ENCODE measurements at regions not wholly inside any gene's neighbourhood (a gene's known extent, or its start where the extent isn't known, plus 50 kb on each side); places are given as distances from the start of the nearest gene placed in this dataset.

- WGBS (ENCODE audit: missing lambda C conversion rate): 80% methylated on average over 6 of the region's 6 CpGs
- Histone ChIP-seq H3K27ac (no peak overlapping the region), H3K4me3 (no peak overlapping the region), H3K4me1 (no peaks in the 10 kb centered on the region), H3K4me2 (no peak overlapping the region), H3K9me3 (no peaks in the 10 kb centered on the region)
- ChIA-PET CTCF (no interaction called here), POLR2A (no interaction called here)
- no peak for ATAC-seq
- no peak for DNase-seq (ENCODE audit: low read depth in 1 of 2, low spot score in 1 of 2)
- no peak for TF ChIP-seq RNF2 (IDR thresholded peaks at IDR 0.05; ENCODE audit: borderline replicate concordance, low read depth)
- TF ChIP-seq USF2 (IDR thresholded peaks at IDR 0.05): no peak
- TF ChIP-seq FOXS1 (CRISPR knock-in tag; IDR thresholded peaks at IDR 0.05): no peak
- no peak for TF ChIP-seq GATA3 (IDR thresholded peaks at IDR 0.05; ENCODE audit: borderline replicate concordance)
- TF ChIP-seq HEYL (CRISPR knock-in tag; IDR thresholded peaks at IDR 0.05): no peak
- no peak for TF ChIP-seq NFE2L2 (conservative IDR thresholded peaks at IDR 0.05; ENCODE audit: low read length)
- no peak for TF ChIP-seq PHF8 (IDR thresholded peaks at IDR 0.05; ENCODE audit: borderline replicate concordance, low read depth)
- TF ChIP-seq, protein P1, sequence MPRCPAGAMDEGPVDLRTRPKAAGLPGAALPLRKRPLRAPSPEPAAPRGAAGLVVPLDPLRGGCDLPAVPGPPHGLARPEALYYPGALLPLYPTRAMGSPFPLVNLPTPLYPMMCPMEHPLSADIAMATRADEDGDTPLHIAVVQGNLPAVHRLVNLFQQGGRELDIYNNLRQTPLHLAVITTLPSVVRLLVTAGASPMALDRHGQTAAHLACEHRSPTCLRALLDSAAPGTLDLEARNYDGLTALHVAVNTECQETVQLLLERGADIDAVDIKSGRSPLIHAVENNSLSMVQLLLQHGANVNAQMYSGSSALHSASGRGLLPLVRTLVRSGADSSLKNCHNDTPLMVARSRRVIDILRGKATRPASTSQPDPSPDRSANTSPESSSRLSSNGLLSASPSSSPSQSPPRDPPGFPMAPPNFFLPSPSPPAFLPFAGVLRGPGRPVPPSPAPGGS (IDR thresholded peaks at IDR 0.05): no peak
- no peak for TF ChIP-seq HOXB5 (CRISPR knock-in tag; IDR thresholded peaks at IDR 0.05)
- no peak for TF ChIP-seq KDM1A (IDR thresholded peaks at IDR 0.05; ENCODE audit: low read depth)
- no peak for TF ChIP-seq MAZ (IDR thresholded peaks at IDR 0.05; ENCODE audit: borderline replicate concordance, low read depth, low read length)
- TF ChIP-seq, protein P2, sequence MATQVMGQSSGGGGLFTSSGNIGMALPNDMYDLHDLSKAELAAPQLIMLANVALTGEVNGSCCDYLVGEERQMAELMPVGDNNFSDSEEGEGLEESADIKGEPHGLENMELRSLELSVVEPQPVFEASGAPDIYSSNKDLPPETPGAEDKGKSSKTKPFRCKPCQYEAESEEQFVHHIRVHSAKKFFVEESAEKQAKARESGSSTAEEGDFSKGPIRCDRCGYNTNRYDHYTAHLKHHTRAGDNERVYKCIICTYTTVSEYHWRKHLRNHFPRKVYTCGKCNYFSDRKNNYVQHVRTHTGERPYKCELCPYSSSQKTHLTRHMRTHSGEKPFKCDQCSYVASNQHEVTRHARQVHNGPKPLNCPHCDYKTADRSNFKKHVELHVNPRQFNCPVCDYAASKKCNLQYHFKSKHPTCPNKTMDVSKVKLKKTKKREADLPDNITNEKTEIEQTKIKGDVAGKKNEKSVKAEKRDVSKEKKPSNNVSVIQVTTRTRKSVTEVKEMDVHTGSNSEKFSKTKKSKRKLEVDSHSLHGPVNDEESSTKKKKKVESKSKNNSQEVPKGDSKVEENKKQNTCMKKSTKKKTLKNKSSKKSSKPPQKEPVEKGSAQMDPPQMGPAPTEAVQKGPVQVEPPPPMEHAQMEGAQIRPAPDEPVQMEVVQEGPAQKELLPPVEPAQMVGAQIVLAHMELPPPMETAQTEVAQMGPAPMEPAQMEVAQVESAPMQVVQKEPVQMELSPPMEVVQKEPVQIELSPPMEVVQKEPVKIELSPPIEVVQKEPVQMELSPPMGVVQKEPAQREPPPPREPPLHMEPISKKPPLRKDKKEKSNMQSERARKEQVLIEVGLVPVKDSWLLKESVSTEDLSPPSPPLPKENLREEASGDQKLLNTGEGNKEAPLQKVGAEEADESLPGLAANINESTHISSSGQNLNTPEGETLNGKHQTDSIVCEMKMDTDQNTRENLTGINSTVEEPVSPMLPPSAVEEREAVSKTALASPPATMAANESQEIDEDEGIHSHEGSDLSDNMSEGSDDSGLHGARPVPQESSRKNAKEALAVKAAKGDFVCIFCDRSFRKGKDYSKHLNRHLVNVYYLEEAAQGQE (IDR thresholded peaks at IDR 0.05): no peak
- TF ChIP-seq MAFK (IDR thresholded peaks at IDR 0.05; ENCODE audit: partially characterized antibody): no peak
- no peak for TF ChIP-seq HES2 (IDR thresholded peaks at IDR 0.05)
- TF ChIP-seq, protein P3, sequence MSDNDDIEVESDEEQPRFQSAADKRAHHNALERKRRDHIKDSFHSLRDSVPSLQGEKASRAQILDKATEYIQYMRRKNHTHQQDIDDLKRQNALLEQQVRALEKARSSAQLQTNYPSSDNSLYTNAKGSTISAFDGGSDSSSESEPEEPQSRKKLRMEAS (IDR thresholded peaks at IDR 0.05): no peak
- no peak for TF ChIP-seq RFX5 (IDR thresholded peaks at IDR 0.05)
- TF ChIP-seq CBX8 (IDR thresholded peaks at IDR 0.05): no peak
- TF ChIP-seq POLR2AphosphoS2 (conservative IDR thresholded peaks at IDR 0.05; ENCODE audit: low read length): no peak
- no peak for TF ChIP-seq HDAC2 (IDR thresholded peaks at IDR 0.05)
- TF ChIP-seq HOXB13 (CRISPR knock-in tag; IDR thresholded peaks at IDR 0.05; ENCODE audit: low read depth): no peak
- peak; percentile 51 for FAIRE-seq
These were observed 216.5 kb upstream of the BTG1 start for GRCh38 chr12:92362126-92362525.

DNA sequence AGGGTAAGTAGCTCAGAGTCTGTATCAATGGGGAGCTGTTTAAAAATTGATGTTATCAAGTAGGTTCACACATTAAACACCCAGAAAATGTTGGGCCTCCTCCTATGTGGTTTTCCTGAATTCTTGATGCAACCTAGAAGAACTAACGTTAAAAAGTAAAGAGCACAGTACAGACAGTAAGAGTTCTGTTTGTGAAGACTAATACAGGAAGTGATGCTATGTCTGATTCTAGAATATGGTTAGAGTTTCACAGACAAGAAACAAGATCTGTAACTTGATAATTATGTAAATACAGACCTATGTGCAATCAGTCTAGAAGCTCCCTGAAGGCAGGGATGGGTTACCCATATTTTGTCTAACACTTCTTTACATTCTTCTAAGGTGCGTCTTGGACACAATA, 214.9 kb upstream of the BTG1 start:
- no peak for TF ChIP-seq CBX2 (IDR thresholded peaks at IDR 0.05; ENCODE audit: borderline replicate concordance, low read depth)
- TF ChIP-seq BHLHE40 (IDR thresholded peaks at IDR 0.05; ENCODE audit: low read depth, low read length): no peak
- TF ChIP-seq HDAC2 (IDR thresholded peaks at IDR 0.05): no peak
- no peak for TF ChIP-seq HOXA7 (CRISPR knock-in tag; IDR thresholded peaks at IDR 0.05)
- TF ChIP-seq, protein P4, sequence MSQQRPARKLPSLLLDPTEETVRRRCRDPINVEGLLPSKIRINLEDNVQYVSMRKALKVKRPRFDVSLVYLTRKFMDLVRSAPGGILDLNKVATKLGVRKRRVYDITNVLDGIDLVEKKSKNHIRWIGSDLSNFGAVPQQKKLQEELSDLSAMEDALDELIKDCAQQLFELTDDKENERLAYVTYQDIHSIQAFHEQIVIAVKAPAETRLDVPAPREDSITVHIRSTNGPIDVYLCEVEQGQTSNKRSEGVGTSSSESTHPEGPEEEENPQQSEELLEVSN (IDR thresholded peaks at IDR 0.05; ENCODE audit: borderline replicate concordance, low read depth): no peak
- no peak for TF ChIP-seq MAFK (IDR thresholded peaks at IDR 0.05; ENCODE audit: partially characterized antibody)
- no peak for TF ChIP-seq ZC3H11A (IDR thresholded peaks at IDR 0.05)
- TF ChIP-seq MAZ (IDR thresholded peaks at IDR 0.05; ENCODE audit: borderline replicate concordance, low read depth, low read length): no peak
- no peak for TF ChIP-seq ELK1 (IDR thresholded peaks at IDR 0.05; ENCODE audit: low read depth, low read length)
- no peak for TF ChIP-seq SREBF2 (IDR thresholded peaks at IDR 0.05)
- no peak for TF ChIP-seq CEBPB (IDR thresholded peaks at IDR 0.05)
- no peak for TF ChIP-seq PHF8 (IDR thresholded peaks at IDR 0.05; ENCODE audit: borderline replicate concordance, low read depth)
- TF ChIP-seq, protein P3 (IDR thresholded peaks at IDR 0.05): no peak
- no peak for TF ChIP-seq ZNF302 (CRISPR knock-in tag; IDR thresholded peaks at IDR 0.05)
- no peak for TF ChIP-seq RARB (CRISPR knock-in tag; IDR thresholded peaks at IDR 0.05)
- H3K27ac ChIP-seq: no peak overlapping the region
- DNase-seq (ENCODE audit: low read depth in 1 of 2, low spot score in 1 of 2) (no peak), FAIRE-seq (no peak), ATAC-seq (no peak)
- H3K4me2 ChIP-seq: no peak overlapping the region
- H3K4me3 ChIP-seq: no peak overlapping the region
- no peaks in the 10 kb centered on the region for H3K9me3 ChIP-seq
- ChIA-PET CTCF (interaction anchor here (1.4 kb wide), 1 partner anchor 19 kb away, joined by 4 read pairs; no protein-coding TSS in a partner anchor), POLR2A (no interaction called here)
- no peaks in the 10 kb centered on the region for H3K4me1 ChIP-seq
- WGBS (ENCODE audit: missing lambda C conversion rate): 70% methylated on average over 2 of the region's 2 CpGs

Data from A549 (cell line).